IPS DF 19.7 (cell line): ENCODE measurements at regions not wholly inside any gene's neighbourhood (a gene's known extent, or its start where the extent isn't known, plus 50 kb on each side); places are given as distances from the start of the nearest gene placed in this dataset.

Source experiments
- DNase-seq: peaks from one replicate; pipeline ENCODE4 v3.0.0-alpha.2; 2013; ENCODE audit warnings: low read depth, low spot score

GRCh38 chr15:79657722-79658121 is 225.6 kb downstream of the MINAR1 start:
- no peak for DNase-seq

GRCh38 chr15:79659691-79660090 is 227.6 kb downstream of the MINAR1 start:
- no peak for DNase-seq

- no peak for DNase-seq
Observed at GRCh38 chr15:79661411-79661810, 229.3 kb downstream of the MINAR1 start.

GRCh38 chr15:79673416-79674123 is 223.2 kb downstream of the MTHFS start:
- no peak for DNase-seq

- no peak for DNase-seq
Observed at GRCh38 chr15:79674124-79674465, 222.7 kb downstream of the MTHFS start.

- DNase-seq: no peak
Observed at GRCh38 chr15:79675982-79676381, 220.8 kb downstream of the MTHFS start.

GRCh38 chr15:79676621-79677020 is 220.2 kb downstream of the MTHFS start:
- DNase-seq: no peak

GRCh38 chr15:79677241-79677640 is 219.6 kb downstream of the MTHFS start:
- DNase-seq: no peak

GRCh38 chr15:79678032-79678701 is 218.6 kb downstream of the MTHFS start:
- DNase-seq: no peak

GRCh38 chr15:79680720-79681119 is 216.1 kb downstream of the MTHFS start:
- DNase-seq: no peak

- no peak for DNase-seq
Observed at GRCh38 chr15:79682285-79682684, 214.5 kb downstream of the MTHFS start.

GRCh38 chr15:79682851-79683288 is 213.9 kb downstream of the MTHFS start:
- DNase-seq: no peak

- DNase-seq: no peak
Observed at GRCh38 chr15:79689030-79689429, 207.8 kb downstream of the MTHFS start.

GRCh38 chr15:79700951-79701480 is 195.8 kb downstream of the MTHFS start:
- DNase-seq: no peak

GRCh38 chr15:79702621-79703020 is 194.2 kb downstream of the MTHFS start:
- no peak for DNase-seq

GRCh38 chr15:79721256-79721655 is 175.6 kb downstream of the MTHFS start:
- DNase-seq: no peak

GRCh38 chr15:79724312-79724711 is 172.5 kb downstream of the MTHFS start:
- DNase-seq: no peak

- no peak for DNase-seq
Observed at GRCh38 chr15:79724804-79725203, 172.0 kb downstream of the MTHFS start.

GRCh38 chr15:79728867-79729266 is 167.9 kb downstream of the MTHFS start:
- DNase-seq: no peak

- DNase-seq: no peak
Observed at GRCh38 chr15:79736435-79737000, 160.3 kb downstream of the MTHFS start.

GRCh38 chr15:79738143-79738542 is 158.7 kb downstream of the MTHFS start:
- DNase-seq: no peak

- DNase-seq: no peak
Observed at GRCh38 chr15:79740561-79740960, 156.3 kb downstream of the MTHFS start.

GRCh38 chr15:79743032-79743431 is 153.8 kb downstream of the MTHFS start:
- DNase-seq: no peak
